SW 1271 (cell line): ENCODE measurements at regions not wholly inside any gene's neighbourhood (a gene's known extent, or its start where the extent isn't known, plus 50 kb on each side); places are given as distances from the start of the nearest gene placed in this dataset.
"Not testable (repeated sequence)": the region's sequence is repeated elsewhere in the genome, so short reads cannot be mapped to it uniquely, and the experiment has no call there.

Experiments
- DNase-seq, 2 experiments: peaks; one replicate each; lab custom pipeline; 2025; lab: John Stamatoyannopoulos, UW

DNA sequence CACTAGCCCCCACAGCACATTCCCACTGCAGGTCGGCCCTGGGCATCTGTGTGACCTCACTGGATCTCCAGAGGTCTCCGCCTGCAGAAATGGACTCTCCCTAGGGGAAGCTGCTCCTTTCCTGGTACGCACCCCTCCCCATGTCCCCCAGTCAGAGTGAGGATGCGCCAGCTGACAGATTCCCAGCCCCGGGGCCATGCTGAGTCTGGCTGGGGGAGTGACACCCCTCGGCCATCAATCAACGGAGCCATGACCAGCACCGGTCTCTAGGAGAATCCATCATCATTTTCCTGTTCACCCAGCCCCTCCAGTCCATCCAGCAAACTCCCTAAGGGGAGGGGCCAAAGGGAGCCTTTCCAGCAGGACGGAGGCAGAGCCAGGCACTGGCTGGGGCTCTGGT, 68.7 kb upstream of the PAX7 start:
- no peak for DNase-seq

- DNase-seq, result no peak
Observed at GRCh38 chr1:18564676-18565075, 66.0 kb upstream of the PAX7 start.

DNA sequence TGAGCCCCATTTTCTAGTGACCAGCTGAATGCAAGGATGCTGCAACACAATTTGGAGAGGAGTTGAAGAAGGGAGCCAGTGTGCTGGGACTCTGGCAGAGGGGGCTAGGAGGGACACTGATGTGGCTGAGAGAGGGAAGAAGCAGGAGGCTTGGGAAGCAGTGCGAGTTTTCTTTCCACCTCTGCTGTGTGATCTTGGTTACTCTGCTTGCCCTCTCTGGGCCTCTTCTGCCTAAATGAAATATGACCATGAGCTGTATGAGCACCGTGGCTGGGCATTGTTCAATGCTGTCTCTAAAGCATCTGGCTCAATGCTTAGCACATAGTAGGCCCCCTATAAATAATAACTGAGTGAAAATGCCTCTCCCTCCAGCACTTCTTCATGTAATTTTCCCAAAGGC, 65.3 kb upstream of the PAX7 start:
- no peak for DNase-seq

- no peak for DNase-seq
Observed at GRCh38 chr1:18568489-18568888, 62.2 kb upstream of the PAX7 start.

- DNase-seq, result no peak
Observed at GRCh38 chr1:18569251-18569650, 61.4 kb upstream of the PAX7 start.

- DNase-seq, result no peak
Observed at GRCh38 chr1:18569811-18570545, 60.7 kb upstream of the PAX7 start.

DNA sequence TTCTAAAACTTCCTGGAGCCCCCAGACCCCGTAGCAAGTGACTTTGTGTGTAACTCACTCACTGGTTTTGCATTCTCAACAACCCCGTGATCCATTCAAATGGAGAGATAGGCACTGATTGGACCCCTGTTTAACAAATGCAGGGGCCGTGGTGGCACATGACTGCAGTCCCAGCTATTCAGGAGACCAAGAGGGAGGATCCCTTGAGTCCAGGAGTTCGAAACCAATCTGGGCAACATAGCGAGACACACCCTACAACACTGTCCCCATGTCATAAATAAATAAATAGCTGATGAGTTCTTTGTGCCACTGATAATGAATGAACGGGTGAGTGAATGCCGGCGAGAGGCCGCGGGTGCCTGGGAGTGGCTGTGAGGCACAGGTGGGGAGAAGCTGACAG, 59.4 kb upstream of the PAX7 start:
- no peak for DNase-seq

DNA sequence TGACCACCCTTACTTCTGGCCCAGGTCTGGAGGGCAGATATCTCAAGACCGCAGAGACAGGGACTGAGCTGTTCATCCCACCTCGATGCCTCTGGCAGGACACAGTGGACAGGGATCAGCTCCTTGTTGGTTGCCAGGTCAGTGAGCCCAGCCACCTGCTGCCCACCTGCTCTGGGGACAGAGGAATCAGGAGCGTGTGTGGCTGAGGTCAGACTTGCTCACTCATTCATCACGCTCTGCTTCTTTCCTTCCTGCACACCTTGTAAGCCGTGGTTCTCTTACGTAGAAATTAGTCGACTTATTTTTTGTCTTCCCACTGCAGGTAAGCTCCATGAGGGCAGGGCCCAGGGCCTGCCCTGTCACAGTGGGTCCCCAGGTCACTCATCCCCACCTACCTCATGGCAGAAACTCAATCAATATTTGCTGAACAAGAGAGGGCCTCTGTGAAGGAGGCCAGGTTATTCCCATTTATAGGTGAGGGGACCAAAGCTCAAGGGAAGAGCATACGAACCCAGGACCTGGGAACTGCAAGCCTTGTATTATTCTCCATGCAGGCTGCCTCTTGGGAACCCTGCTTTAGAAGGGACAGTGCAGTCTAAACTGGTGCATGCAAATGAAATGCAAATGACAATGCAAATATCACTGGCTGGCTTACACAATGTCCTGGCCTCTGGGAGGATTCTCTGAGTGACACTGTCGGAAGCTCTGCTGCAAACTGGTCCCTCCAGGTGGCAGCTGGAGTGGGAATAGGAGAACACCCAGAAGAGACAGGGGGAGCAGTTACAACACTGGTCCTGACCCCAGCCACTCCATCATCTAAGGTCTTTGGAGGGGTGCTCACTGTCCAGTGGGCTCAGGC, 58.4 kb upstream of the PAX7 start:
- DNase-seq, result no peak

GRCh38 chr1:18573170-18573569, 57.5 kb upstream of the PAX7 start:
- DNase-seq, result no peak

GRCh38 chr1:18574754-18575153, 55.9 kb upstream of the PAX7 start:
- no peak for DNase-seq

DNA sequence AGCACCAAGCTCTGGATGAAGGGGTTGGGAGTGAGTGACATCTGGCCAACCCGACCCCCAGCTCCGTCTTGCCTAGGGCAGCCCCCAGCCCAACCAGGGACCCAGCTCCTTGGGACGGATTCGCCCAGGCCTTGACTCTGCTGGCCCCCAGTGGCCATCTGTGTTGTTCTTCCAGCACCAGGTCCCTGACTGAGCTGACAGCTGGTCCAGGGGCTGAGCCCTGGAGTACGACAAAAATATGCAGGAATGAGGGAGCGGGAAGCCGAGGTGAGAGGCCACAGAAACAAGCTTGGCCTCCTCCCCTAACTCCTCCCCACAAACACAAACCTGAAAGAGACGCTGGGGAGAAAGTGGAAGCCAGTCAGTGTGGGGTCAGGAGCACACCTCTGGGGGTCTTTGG, 55.0 kb upstream of the PAX7 start:
- DNase-seq, result peak in 1 of 2 experiments; percentile 29

GRCh38 chr1:18578271-18578670, 52.4 kb upstream of the PAX7 start:
- no peak for DNase-seq

DNA sequence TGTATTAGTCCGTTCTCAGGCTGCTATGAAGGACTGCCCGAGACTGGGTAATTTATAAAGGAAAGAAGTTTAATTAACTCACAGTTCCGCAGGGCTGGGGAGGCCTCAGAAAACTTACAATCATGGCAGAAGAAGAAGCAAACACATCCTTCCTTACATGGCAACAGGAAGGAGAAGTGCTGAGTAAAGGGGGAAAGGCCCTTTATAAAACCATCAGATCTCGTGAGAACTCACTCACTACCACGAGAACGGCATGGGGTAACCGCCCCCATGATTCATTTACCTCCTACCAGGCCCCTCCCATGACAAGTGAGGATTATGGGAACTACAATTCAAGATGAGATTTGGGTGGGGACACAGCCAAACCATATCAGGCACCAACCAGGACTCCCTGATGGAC, 51.4 kb upstream of the PAX7 start:
- DNase-seq, result not testable (repeated sequence)

- no peak for DNase-seq
Observed at GRCh38 chr1:18580047-18580446, 50.6 kb upstream of the PAX7 start.

DNA sequence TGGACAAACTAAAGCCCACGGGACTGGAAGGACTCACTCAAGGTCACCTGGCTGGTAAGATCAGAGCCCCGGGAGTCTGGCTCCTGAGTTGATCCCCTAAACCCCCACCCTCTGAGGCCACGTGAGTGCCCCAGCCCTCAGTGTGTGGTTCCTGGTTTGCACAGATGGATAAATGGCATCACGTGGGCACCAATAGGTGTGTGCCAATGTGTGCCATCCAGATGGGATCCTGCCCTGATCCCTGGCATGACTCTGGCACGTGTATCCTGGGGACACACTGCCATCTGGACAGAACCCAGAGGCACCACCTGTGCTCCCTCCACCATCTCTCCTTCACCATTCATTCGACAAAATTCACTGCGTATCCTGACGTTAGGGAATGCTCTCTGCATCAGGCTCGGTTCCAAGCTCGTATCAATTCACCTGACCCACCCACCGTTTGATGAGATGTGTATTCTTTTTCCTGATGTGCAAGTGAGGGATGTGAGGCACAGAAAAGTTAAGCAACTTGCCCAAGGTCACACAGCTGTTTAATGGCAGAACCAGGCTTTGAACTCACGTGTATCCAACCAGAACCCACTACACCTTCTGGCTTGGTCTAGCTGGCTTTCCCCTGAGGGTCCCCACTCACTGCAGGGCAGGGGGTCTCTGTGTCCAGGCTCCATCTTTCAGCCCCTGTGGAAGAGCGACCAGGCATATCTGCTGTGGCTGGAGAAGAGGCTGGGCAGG, 49.8 kb upstream of the PAX7 start:
- DNase-seq, result no peak
